Posterior vena cava (tissue), 2 donors: ENCODE measurements at regions not wholly inside any gene's neighbourhood (a gene's known extent, or its start where the extent isn't known, plus 50 kb on each side); places are given as distances from the start of the nearest gene placed in this dataset.

Source experiments
- DNase-seq: peaks from one replicate; pipeline ENCODE4 v3.0.0-alpha.2; 2020; ENCODE audit warnings: low spot score
- intact Hi-C, 2 donors: fragments of 100-400 bp; cut with DNase I; formaldehyde crosslinking; loops; one replicate each; pipeline versions ENCODE4 v1.14.1 to v1.14.2; 2022 to 2023
- donor health status: DM: yes; HTN: yes; CAD: no.
- donor health status: DM: yes; HTN: yes; CAD: no.

GRCh38 chr6:3520281-3521230, 63.7 kb upstream of the SLC22A23 start:
- DNase-seq = no peak
- intact Hi-C loops = loop anchor here in 1 of 2 donors (5.0 kb wide), 1 partner anchor 1943 kb away; no protein-coding TSS in a partner anchor

GRCh38 chr6:3518356-3519190, 61.7 kb upstream of the SLC22A23 start:
- no peak for DNase-seq
- intact Hi-C loops = no loop called here

GRCh38 chr6:3517350-3517749, 60.5 kb upstream of the SLC22A23 start:
- intact Hi-C loops = no loop called here
- no peak for DNase-seq

- no peak for DNase-seq
- intact Hi-C loops = no loop called here
Measured at GRCh38 chr6:3516092-3516491, 59.2 kb upstream of the SLC22A23 start.

- intact Hi-C loops = no loop called here
- no peak for DNase-seq
Measured at GRCh38 chr6:3515669-3516068, 58.8 kb upstream of the SLC22A23 start.

- no peak for DNase-seq
- intact Hi-C loops = no loop called here
Measured at GRCh38 chr6:3513416-3513815, 56.6 kb upstream of the SLC22A23 start.

- intact Hi-C loops = no loop called here
- no peak for DNase-seq
Measured at GRCh38 chr6:3512832-3513231, 56.0 kb upstream of the SLC22A23 start.

GRCh38 chr6:3510617-3511016, 53.8 kb upstream of the SLC22A23 start:
- intact Hi-C loops = no loop called here
- no peak for DNase-seq

- intact Hi-C loops = no loop called here
- DNase-seq = no peak
Measured at GRCh38 chr6:3510178-3510577, 53.3 kb upstream of the SLC22A23 start.

- DNase-seq = no peak
- intact Hi-C loops = no loop called here
Measured at GRCh38 chr6:3509336-3509735, 52.5 kb upstream of the SLC22A23 start.

- no peak for DNase-seq
- intact Hi-C loops = no loop called here
Measured at GRCh38 chr6:3506751-3507383, 50.0 kb upstream of the SLC22A23 start.
